ENCODE measurements at regions not wholly inside any gene's neighbourhood (a gene's known extent, or its start where the extent isn't known, plus 50 kb on each side); places are given as distances from the start of the nearest gene placed in this dataset.

GRCh38 chr13:78430166-78430791, 173.1 kb downstream of the POU4F1 start:
- no peak for DNase-seq (ENCODE audit: low read depth)
- no peak overlapping the region for H3K4me3 ChIP-seq (ENCODE audit: low read length)
- TF ChIP-seq CTCF (IDR thresholded peaks at IDR 0.05; ENCODE audit: insufficient read depth, low read depth, low read length, missing control alignments): no peak

- no peak for DNase-seq (ENCODE audit: low read depth)
- TF ChIP-seq CTCF (IDR thresholded peaks at IDR 0.05; ENCODE audit: insufficient read depth, low read depth, low read length, missing control alignments): no peak
- H3K4me3 ChIP-seq (ENCODE audit: low read length): no peak overlapping the region
These were observed 174.7 kb downstream of the POU4F1 start for GRCh38 chr13:78428646-78429045.

- no peak for DNase-seq (ENCODE audit: low read depth)
- no peak for TF ChIP-seq CTCF (IDR thresholded peaks at IDR 0.05; ENCODE audit: insufficient read depth, low read depth, low read length, missing control alignments)
- no peak overlapping the region for H3K4me3 ChIP-seq (ENCODE audit: low read length)
These were observed 177.2 kb downstream of the POU4F1 start for GRCh38 chr13:78426183-78426582.

- TF ChIP-seq CTCF (IDR thresholded peaks at IDR 0.05; ENCODE audit: insufficient read depth, low read depth, low read length, missing control alignments): no peak
- no peak overlapping the region for H3K4me3 ChIP-seq (ENCODE audit: low read length)
- no peak for DNase-seq (ENCODE audit: low read depth)
These were observed 182.5 kb downstream of the POU4F1 start for GRCh38 chr13:78420814-78421213.

GRCh38 chr13:78413887-78414553, 189.3 kb downstream of the POU4F1 start:
- TF ChIP-seq CTCF (IDR thresholded peaks at IDR 0.05; ENCODE audit: insufficient read depth, low read depth, low read length, missing control alignments): no peak
- no peak overlapping the region for H3K4me3 ChIP-seq (ENCODE audit: low read length)
- DNase-seq (ENCODE audit: low read depth): no peak

GRCh38 chr13:78410847-78411246, 192.5 kb downstream of the POU4F1 start:
- DNase-seq (ENCODE audit: low read depth): no peak
- H3K4me3 ChIP-seq (ENCODE audit: low read length): no peak overlapping the region
- no peak for TF ChIP-seq CTCF (IDR thresholded peaks at IDR 0.05; ENCODE audit: insufficient read depth, low read depth, low read length, missing control alignments)

GRCh38 chr13:78410164-78410563, 193.2 kb downstream of the POU4F1 start:
- no peak for DNase-seq (ENCODE audit: low read depth)
- no peak for TF ChIP-seq CTCF (IDR thresholded peaks at IDR 0.05; ENCODE audit: insufficient read depth, low read depth, low read length, missing control alignments)
- H3K4me3 ChIP-seq (ENCODE audit: low read length): no peak overlapping the region

Data from epithelial cell of esophagus (primary cell).